Activated B cell treated with CpG ODN at 0.5 μM for 24 hours (primary cell): ENCODE measurements at regions not wholly inside any gene's neighbourhood (a gene's known extent, or its start where the extent isn't known, plus 50 kb on each side); places are given as distances from the start of the nearest gene placed in this dataset.

Experiments
- ATAC-seq: fragments of 200-7000 bp; cut with Tn5 transposase; one replicate; pipeline ENCODE4 v1.10.0; 2021; ENCODE audit warnings: low read depth, mild to moderate bottlenecking, moderate library complexity
- CTCF ChIA-PET: fragments of 350-600 bp; sonication (Branson Sonifier 250); formaldehyde crosslinking; loops from one replicate; lab custom pipeline; 2021; ENCODE audit warnings: antibody characterized with exemption; lab: Charles Lee
- POLR2A ChIA-PET: fragments of 350-600 bp; sonication (Branson Sonifier 250); formaldehyde crosslinking; loops from one replicate; lab custom pipeline; 2021; ENCODE audit warnings: antibody characterized with exemption; lab: Charles Lee
- DNase-seq: peaks from one replicate; pipeline ENCODE4 v3.0.0; 2022
- H3K27ac Mint-ChIP-seq: one replicate; pipeline ENCODE4 v1.8.0; 2020; ENCODE audit warnings: mixed read lengths
- H3K27me3 Mint-ChIP-seq: one replicate; pipeline ENCODE4 v1.8.0; 2021; ENCODE audit warnings: mixed read lengths
- H3K36me3 Mint-ChIP-seq: one replicate; pipeline ENCODE4 v1.8.0; 2021; ENCODE audit warnings: low read depth, mixed read lengths
- H3K4me1 Mint-ChIP-seq: one replicate; pipeline ENCODE4 v1.8.0; 2021; ENCODE audit warnings: mixed read lengths
- H3K4me3 Mint-ChIP-seq: one replicate; pipeline ENCODE4 v1.8.0; 2020; ENCODE audit warnings: mild to moderate bottlenecking, mixed read lengths
- H3K9me3 Mint-ChIP-seq: one replicate; pipeline ENCODE4 v1.8.0; 2020; ENCODE audit warnings: mixed read lengths
- CTCF ChIP-seq: fragments of 200-600 bp; IDR thresholded peaks from one replicate; pipeline ENCODE4 v1.8.0; 2022; ENCODE audit warnings: antibody characterized with exemption, mild to moderate bottlenecking
- intact Hi-C: fragments of 100-400 bp; cut with micrococcal nuclease; formaldehyde crosslinking; loops from one replicate; pipeline ENCODE4 v1.15.1; 2024

DNA sequence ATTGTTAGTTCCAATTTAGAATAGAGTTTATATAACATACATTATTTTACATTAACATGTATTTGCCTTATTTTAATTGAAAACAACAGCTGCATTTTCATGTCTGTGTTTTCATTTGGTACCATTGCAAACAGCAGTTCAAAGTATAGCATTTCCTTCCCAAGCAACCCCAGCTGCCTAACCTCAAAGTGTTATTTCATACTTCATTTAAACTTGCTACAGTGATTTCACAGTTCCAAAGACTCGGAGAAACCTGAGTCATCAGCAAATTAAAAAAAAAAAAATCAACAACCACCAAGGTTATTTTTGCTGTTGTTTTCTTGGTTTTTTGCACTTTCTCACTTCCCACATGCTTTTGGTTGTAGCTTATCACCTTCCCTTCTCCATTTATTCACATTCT lies 236.5 kb upstream of the SPHKAP start:
- Mint-ChIP-seq H3K36me3 (no peaks in the 10 kb centered on the region), H3K27me3 (no peaks in the 10 kb centered on the region), H3K4me3 (no peak overlapping the region), H3K9me3 (peaks cover 10% of the 10 kb centered on the region), H3K27ac (no peak overlapping the region), H3K4me1 (no peaks in the 10 kb centered on the region)
- no peak for ATAC-seq
- ChIA-PET POLR2A (no interaction called here), CTCF (no interaction called here)
- DNase-seq = no peak
- intact Hi-C loops = no loop called here
- TF ChIP-seq CTCF = no peak

GRCh38 chr2:228417526-228417925 lies 236.0 kb upstream of the SPHKAP start:
- Mint-ChIP-seq H3K4me1 (no peaks in the 10 kb centered on the region), H3K9me3 (peaks cover 10% of the 10 kb centered on the region), H3K27ac (no peak overlapping the region), H3K27me3 (no peaks in the 10 kb centered on the region), H3K36me3 (no peaks in the 10 kb centered on the region), H3K4me3 (no peak overlapping the region)
- POLR2A ChIA-PET = no interaction called here
- ATAC-seq (no peak), DNase-seq (no peak)
- CTCF ChIA-PET = no interaction called here
- intact Hi-C loops = no loop called here
- TF ChIP-seq CTCF = no peak

GRCh38 chr2:228410061-228410460 lies 228.6 kb upstream of the SPHKAP start:
- H3K36me3 Mint-ChIP-seq = no peaks in the 10 kb centered on the region
- POLR2A ChIA-PET = no interaction called here
- no peak for DNase-seq
- no peak for TF ChIP-seq CTCF
- no peak overlapping the region for H3K4me3 Mint-ChIP-seq
- peaks cover 6% of the 10 kb centered on the region for H3K9me3 Mint-ChIP-seq
- CTCF ChIA-PET = no interaction called here
- intact Hi-C loops = no loop called here
- no peak for ATAC-seq
- no peak overlapping the region for H3K27ac Mint-ChIP-seq
- no peaks in the 10 kb centered on the region for H3K4me1 Mint-ChIP-seq
- H3K27me3 Mint-ChIP-seq = no peaks in the 10 kb centered on the region

GRCh38 chr2:228409493-228409892 lies 228.0 kb upstream of the SPHKAP start:
- CTCF ChIA-PET = no interaction called here
- H3K4me3 Mint-ChIP-seq = no peak overlapping the region
- H3K27ac Mint-ChIP-seq = no peak overlapping the region
- peaks cover 6% of the 10 kb centered on the region for H3K9me3 Mint-ChIP-seq
- TF ChIP-seq CTCF = no peak
- intact Hi-C loops = no loop called here
- no peaks in the 10 kb centered on the region for H3K4me1 Mint-ChIP-seq
- ATAC-seq = no peak
- H3K27me3 Mint-ChIP-seq = no peaks in the 10 kb centered on the region
- POLR2A ChIA-PET = no interaction called here
- no peak for DNase-seq
- H3K36me3 Mint-ChIP-seq = no peaks in the 10 kb centered on the region

DNA sequence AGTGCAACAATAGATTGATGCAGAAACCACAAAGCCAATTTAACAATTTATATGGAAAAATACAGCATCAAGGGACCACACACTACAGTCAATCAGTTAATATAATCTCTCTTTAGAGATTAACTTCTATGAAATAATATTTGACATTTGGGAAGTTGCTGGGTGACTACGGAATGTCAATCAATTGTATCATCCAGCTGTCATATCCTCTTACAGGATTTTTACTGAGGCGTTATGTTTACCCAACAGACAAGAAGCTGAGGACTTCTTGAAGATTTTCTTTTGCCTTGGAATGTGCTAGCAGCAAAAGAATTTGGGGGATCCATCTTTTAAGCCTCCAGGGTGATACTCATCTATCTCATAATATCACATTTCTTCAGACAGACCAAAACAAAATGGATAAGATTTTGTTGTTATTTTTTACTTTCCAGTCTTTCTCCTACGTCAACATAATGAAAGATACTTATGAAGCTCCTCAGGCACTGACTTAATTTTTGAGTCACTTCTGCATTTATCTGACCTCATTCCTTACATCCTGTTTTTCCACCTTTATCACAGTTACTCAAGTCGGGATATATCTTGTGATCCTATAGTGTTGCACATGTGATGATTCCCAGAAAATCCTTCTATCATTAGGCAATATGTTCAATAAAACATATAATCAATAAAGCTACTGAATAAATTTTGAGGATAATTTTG lies 227.2 kb upstream of the SPHKAP start:
- no peak for DNase-seq
- no peaks in the 10 kb centered on the region for H3K4me1 Mint-ChIP-seq
- peaks cover 6% of the 10 kb centered on the region for H3K9me3 Mint-ChIP-seq
- no peak for TF ChIP-seq CTCF
- no peak overlapping the region for H3K4me3 Mint-ChIP-seq
- H3K27ac Mint-ChIP-seq = no peak overlapping the region
- CTCF ChIA-PET = no interaction called here
- H3K36me3 Mint-ChIP-seq = no peaks in the 10 kb centered on the region
- POLR2A ChIA-PET = no interaction called here
- ATAC-seq = no peak
- intact Hi-C loops = no loop called here
- H3K27me3 Mint-ChIP-seq = no peaks in the 10 kb centered on the region
